Large intestine (tissue), 3 donors: ENCODE measurements at regions not wholly inside any gene's neighbourhood (a gene's known extent, or its start where the extent isn't known, plus 50 kb on each side); places are given as distances from the start of the nearest gene placed in this dataset.
A peak's percentile ranks its signal among the peaks of the same experiment; 100 is the strongest.
"Not testable (repeated sequence)": the region's sequence is repeated elsewhere in the genome, so short reads cannot be mapped to it uniquely, and the experiment has no call there.

ENCODE experiments used
- DNase-seq, 2 donors: peaks; one replicate each; pipeline versions ENCODE4 v3.0.0 to v3.0.0-alpha.2; 2013
- H3K27ac ChIP-seq: one replicate; pipeline ENCODE4 v1.5.1; 2013; ENCODE audit warnings: low read length
- H3K27me3 ChIP-seq: 2 replicates; pipeline ENCODE4 v1.6.1; 2013; ENCODE audit warnings: low read length; ENCODE audit not compliant: control insufficient read depth, insufficient read depth
- H3K36me3 ChIP-seq: 2 replicates; pipeline ENCODE4 v1.6.1; 2013; ENCODE audit warnings: low read length; ENCODE audit not compliant: control insufficient read depth, insufficient read depth
- H3K4me1 ChIP-seq: one replicate; pipeline ENCODE4 v1.6.1; 2013; ENCODE audit warnings: low read length; ENCODE audit not compliant: control insufficient read depth, insufficient read depth
- H3K4me3 ChIP-seq: one replicate; pipeline ENCODE4 v1.5.1; 2013; ENCODE audit warnings: low read length
- H3K9me3 ChIP-seq: one replicate; pipeline ENCODE4 v1.6.1; 2013; ENCODE audit warnings: mild to moderate bottlenecking, low read depth, low read length, moderate library complexity; ENCODE audit not compliant: control insufficient read depth
- WGBS: methylation state at CpG from one replicate; pipeline ENCODE4 v1.1.5; 2013; ENCODE audit warnings: low lambda C conversion rate; ENCODE audit not compliant: insufficient coverage; 5-methylcytosine and 5-hydroxymethylcytosine counted together

GRCh38 chr1:234811824-234812223, 201.8 kb upstream of the IRF2BP2 start:
- DNase-seq, H3K27ac ChIP-seq, H3K4me3 ChIP-seq, H3K9me3 ChIP-seq, H3K27me3 ChIP-seq, H3K36me3 ChIP-seq, H3K4me1 ChIP-seq: not testable (repeated sequence)
- WGBS = no CpG with 5 or more reads among the region's 6 CpGs

GRCh38 chr1:234810726-234811125, 200.7 kb upstream of the IRF2BP2 start:
- not testable (repeated sequence) for DNase-seq, H3K27me3 ChIP-seq, H3K27ac ChIP-seq, H3K9me3 ChIP-seq, H3K4me3 ChIP-seq, H3K36me3 ChIP-seq, H3K4me1 ChIP-seq
- no CpG with 5 or more reads among the region's 4 CpGs for WGBS

GRCh38 chr1:234809854-234810245, 199.9 kb upstream of the IRF2BP2 start:
- H3K9me3 ChIP-seq, H3K36me3 ChIP-seq, DNase-seq, H3K27me3 ChIP-seq, H3K27ac ChIP-seq, H3K4me1 ChIP-seq, H3K4me3 ChIP-seq: not testable (repeated sequence)
- no CpG with 5 or more reads among the region's 5 CpGs for WGBS

DNA sequence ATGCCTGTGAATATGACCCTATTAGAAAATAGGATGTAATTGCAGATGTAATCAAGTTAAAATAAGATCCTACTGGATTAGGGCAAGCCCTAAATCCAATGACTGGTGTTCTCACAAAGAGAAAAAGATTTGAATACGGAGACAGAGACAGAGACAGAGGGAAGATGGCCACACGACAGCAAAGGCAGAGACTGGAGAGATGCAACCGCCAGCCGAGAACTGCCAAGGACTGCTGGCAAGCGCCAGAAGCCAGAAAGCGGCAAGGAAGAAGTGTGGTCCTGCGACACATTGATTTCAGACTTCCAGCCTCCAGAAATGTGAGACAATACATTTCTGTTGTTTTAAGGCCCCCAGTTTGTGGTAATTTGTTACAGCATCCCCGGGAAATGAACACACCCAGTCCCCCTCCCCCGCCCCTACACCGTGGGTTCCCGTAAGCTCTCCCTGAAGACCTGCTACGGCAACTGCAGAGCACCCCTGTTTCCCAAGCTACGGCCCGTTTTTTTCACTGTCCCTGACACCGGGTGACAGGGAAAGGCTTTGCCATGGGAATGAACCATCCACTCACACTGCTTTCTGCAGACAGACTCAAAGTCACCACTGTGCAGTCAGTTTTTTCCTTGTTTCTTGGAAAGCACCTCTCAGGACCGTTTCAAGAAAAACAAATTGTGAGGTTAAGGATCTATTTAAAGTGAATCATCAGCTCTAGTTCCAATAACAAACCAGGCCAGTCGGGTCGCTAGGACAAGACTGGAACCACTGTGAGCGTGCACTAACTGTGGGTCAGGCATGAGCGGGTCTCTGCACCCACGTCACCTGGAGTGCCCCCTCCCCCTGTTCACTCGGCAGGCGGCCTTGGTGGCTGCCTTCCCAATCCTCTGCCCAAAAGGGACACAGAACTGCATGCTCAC, 199.2 kb upstream of the IRF2BP2 start:
- H3K4me1 ChIP-seq, H3K4me3 ChIP-seq, DNase-seq, H3K27ac ChIP-seq, H3K36me3 ChIP-seq, H3K9me3 ChIP-seq, H3K27me3 ChIP-seq: not testable (repeated sequence)
- WGBS = no CpG with 5 or more reads among the region's 23 CpGs

DNA sequence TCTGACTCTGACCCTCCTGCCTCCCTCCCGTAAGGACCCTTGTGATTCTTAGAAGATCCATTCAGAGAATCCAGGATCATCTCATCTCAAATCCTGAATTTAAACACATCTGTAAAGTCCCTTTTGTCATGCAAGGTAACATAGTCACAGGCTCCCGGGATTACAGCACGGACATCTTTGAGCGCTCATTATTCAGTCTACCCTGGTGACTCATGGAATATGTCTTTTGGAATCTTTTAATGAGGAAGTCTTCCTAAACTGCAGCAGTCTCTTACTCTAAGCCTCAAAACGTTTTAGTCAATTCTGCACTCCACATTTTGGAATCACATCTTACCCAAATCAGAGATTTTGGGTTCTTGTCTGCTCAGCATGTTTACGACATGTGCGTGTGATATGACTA, 198.5 kb upstream of the IRF2BP2 start:
- not testable (repeated sequence) for H3K36me3 ChIP-seq, H3K4me1 ChIP-seq, H3K9me3 ChIP-seq, H3K27ac ChIP-seq, H3K4me3 ChIP-seq, DNase-seq, H3K27me3 ChIP-seq
- WGBS = no CpG with 5 or more reads among the region's 7 CpGs

GRCh38 chr1:234807705-234808104, 197.7 kb upstream of the IRF2BP2 start:
- not testable (repeated sequence) for H3K4me1 ChIP-seq, H3K9me3 ChIP-seq, H3K27me3 ChIP-seq, H3K27ac ChIP-seq, DNase-seq, H3K36me3 ChIP-seq, H3K4me3 ChIP-seq
- 80% methylated on average over 2 of the region's 8 CpGs for WGBS

- no CpG with 5 or more reads among the region's 7 CpGs for whole genome bisulfite sequencing
- not testable (repeated sequence) for H3K27me3 ChIP-seq, H3K9me3 ChIP-seq, H3K4me3 ChIP-seq, H3K36me3 ChIP-seq, H3K27ac ChIP-seq, DNase-seq, H3K4me1 ChIP-seq
Measured at GRCh38 chr1:234802586-234802985, 192.6 kb upstream of the IRF2BP2 start.

DNA sequence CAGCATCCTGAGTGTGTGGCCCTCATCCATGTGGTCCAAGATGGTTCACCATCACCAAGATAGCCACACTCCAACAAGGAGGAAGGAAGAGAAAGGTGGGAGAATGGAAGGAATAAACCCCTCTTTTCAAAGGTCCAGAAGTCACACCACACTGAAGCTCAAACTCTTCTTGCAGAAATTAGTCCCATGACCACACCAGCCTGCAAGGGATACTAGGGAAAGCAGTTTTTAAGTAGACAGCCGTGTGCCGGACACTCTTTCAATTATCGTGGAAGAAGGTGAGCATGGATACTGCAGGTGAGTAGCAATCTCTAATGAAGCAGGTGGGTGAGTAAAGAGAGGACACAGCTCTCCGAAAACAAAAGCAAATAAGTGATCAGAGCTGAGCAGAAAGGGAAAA, 191.7 kb upstream of the IRF2BP2 start:
- not testable (repeated sequence) for H3K27me3 ChIP-seq, H3K36me3 ChIP-seq, H3K4me1 ChIP-seq, H3K9me3 ChIP-seq, H3K4me3 ChIP-seq
- no CpG with 5 or more reads among the region's 4 CpGs for whole genome bisulfite sequencing
- H3K27ac ChIP-seq = peak overlapping the region; percentile 48
- peak in 1 of 2 donors; percentile 50 for DNase-seq

- peak overlapping the region; percentile 48 for H3K27ac ChIP-seq
- not testable (repeated sequence) for DNase-seq
Measured at GRCh38 chr1:234801147-234801546, 191.2 kb upstream of the IRF2BP2 start.

GRCh38 chr1:234800563-234800962, 190.6 kb upstream of the IRF2BP2 start:
- WGBS = no CpG with 5 or more reads among the region's 5 CpGs
- not testable (repeated sequence) for H3K9me3 ChIP-seq, H3K4me1 ChIP-seq, H3K27me3 ChIP-seq, H3K27ac ChIP-seq, DNase-seq, H3K36me3 ChIP-seq, H3K4me3 ChIP-seq

More at GRCh38 chr1:234801147-234801546, 191.2 kb upstream of the IRF2BP2 start:
- not testable (repeated sequence) for H3K9me3 ChIP-seq, H3K4me3 ChIP-seq, H3K4me1 ChIP-seq, H3K36me3 ChIP-seq, H3K27me3 ChIP-seq
- WGBS = no CpG with 5 or more reads among the region's 2 CpGs
